Esophagus muscularis mucosa (tissue), 4 donors: ENCODE measurements at regions not wholly inside any gene's neighbourhood (a gene's known extent, or its start where the extent isn't known, plus 50 kb on each side); places are given as distances from the start of the nearest gene placed in this dataset.

Experiments used
- DNase-seq: peaks from one replicate; pipeline ENCODE4 v3.0.0-alpha.2; 2017; ENCODE audit errors: extremely low spot score
- H3K27ac ChIP-seq, 4 donors: fragments of 200-600 bp; sonication (generic); replicated peaks in 1 of 4; 1 replicate in 3 of 4; 2 replicates in 1 of 4; pipeline ENCODE4 v1.5.1; 2016 to 2019; ENCODE audit warnings: mild to moderate bottlenecking in 1 of 4
- H3K27me3 ChIP-seq, 4 donors: fragments of 200-600 bp; sonication (generic); one replicate each; pipeline versions ENCODE4 v1.5.1 to v1.6.0; 2016 to 2019
- H3K36me3 ChIP-seq, 4 donors: fragments of 200-600 bp; sonication (generic); one replicate each; pipeline ENCODE4 v1.5.1; 2016 to 2019
- H3K4me1 ChIP-seq, 4 donors: fragments of 200-600 bp; sonication (generic); one replicate each; pipeline ENCODE4 v1.5.1; 2016 to 2019
- H3K4me3 ChIP-seq, 4 donors: fragments of 200-600 bp; sonication (generic); 1 replicate in 2 of 4; 2 replicates in 2 of 4; pipeline ENCODE4 v1.5.1; 2016 to 2019; ENCODE audit warnings: mild to moderate bottlenecking in 4 of 4, moderate library complexity in 1 of 4
- H3K9me3 ChIP-seq, 4 donors: fragments of 200-600 bp; sonication (generic); 1 replicate in 3 of 4; 2 replicates in 1 of 4; pipeline ENCODE4 v1.5.1; 2016 to 2019
- EP300 ChIP-seq: sonication (generic); formaldehyde crosslinking; IDR thresholded peaks from one replicate; pipeline ENCODE4 v1.6.1; 2017; ENCODE audit warnings: antibody characterized with exemption
- POLR2A ChIP-seq: fragments of 450-650 bp; IDR thresholded peaks from one replicate; pipeline ENCODE4 v1.6.1; 2017; ENCODE audit warnings: antibody characterized with exemption, moderate library complexity, mild to moderate bottlenecking, low read depth
- POLR2AphosphoS5 ChIP-seq, 2 donors: sonication (generic); formaldehyde crosslinking; IDR thresholded peaks; one replicate each; pipeline ENCODE4 v1.6.1; 2017; ENCODE audit warnings: antibody characterized with exemption in 2 of 2
- WGBS: methylation state at CpG from one replicate; pipeline ENCODE4 v1.1.5; 2018; 5-methylcytosine and 5-hydroxymethylcytosine counted together
- intact Hi-C: fragments of 100-400 bp; cut with DNase I; formaldehyde crosslinking; loops from one replicate; pipeline ENCODE4 v1.15.1; 2023
- TF ChIP-seq, protein P1 (sequence below), 3 experiments: fragments of 200-600 bp in 2 of 3; fragments of 450-650 bp in 1 of 3; sonication (generic) in 2 of 3; IDR thresholded peaks; one replicate each; pipeline ENCODE4 v1.5.1; 2017 to 2019; ENCODE audit warnings: antibody characterized with exemption in 3 of 3, mild to moderate bottlenecking in 2 of 3, moderate library complexity in 1 of 3

DNA sequence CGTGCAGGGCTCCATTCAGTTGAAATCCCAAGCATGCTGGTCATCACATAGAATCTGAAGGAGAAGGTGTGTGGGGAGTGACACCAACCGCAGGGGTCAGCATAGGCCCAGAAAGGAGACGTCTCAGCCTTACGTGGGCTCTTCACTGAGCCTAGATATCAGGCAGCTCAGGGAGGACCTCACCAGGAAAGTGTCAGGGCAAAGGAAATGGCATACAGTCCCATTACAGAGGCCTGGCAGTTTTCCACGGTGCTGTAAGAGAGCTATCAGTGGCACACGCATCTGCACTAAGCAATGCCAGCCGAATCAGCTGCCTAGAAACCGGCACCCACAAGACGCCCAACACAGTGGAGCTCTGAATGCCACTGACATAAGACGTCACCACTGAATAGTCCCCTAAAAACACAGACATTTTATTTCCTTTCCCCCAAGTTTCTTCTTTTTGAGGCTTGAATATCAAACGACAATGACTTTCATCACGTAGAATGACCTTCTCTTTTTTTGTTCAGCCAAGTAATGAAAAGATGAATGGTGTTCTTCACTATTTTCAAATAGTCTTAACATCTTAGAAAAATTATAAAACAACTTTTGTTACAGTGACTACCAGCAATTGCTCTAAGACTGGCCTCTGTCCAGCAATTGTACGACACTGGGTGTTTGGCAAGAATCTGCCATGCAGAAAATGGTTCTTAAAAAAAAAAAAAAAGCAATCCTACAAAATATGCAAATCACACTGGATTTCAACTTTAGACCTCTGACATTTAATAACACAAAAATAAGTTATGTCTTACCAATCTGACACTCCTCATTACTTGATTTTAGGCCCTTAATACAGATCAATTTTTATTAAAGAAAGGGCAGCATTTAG is 88.9 kb upstream of the FOXQ1 start:
- no peaks in the 10 kb centered on the region for H3K4me1 ChIP-seq
- TF ChIP-seq EP300 (no peak), POLR2A (no peak), POLR2AphosphoS5 (IDR thresholded peaks at IDR 0.05) (no peak)
- TF ChIP-seq, protein P1, sequence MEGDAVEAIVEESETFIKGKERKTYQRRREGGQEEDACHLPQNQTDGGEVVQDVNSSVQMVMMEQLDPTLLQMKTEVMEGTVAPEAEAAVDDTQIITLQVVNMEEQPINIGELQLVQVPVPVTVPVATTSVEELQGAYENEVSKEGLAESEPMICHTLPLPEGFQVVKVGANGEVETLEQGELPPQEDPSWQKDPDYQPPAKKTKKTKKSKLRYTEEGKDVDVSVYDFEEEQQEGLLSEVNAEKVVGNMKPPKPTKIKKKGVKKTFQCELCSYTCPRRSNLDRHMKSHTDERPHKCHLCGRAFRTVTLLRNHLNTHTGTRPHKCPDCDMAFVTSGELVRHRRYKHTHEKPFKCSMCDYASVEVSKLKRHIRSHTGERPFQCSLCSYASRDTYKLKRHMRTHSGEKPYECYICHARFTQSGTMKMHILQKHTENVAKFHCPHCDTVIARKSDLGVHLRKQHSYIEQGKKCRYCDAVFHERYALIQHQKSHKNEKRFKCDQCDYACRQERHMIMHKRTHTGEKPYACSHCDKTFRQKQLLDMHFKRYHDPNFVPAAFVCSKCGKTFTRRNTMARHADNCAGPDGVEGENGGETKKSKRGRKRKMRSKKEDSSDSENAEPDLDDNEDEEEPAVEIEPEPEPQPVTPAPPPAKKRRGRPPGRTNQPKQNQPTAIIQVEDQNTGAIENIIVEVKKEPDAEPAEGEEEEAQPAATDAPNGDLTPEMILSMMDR (IDR thresholded peaks at IDR 0.05): no peak
- H3K27ac ChIP-seq: no peak overlapping the region
- no peaks in the 10 kb centered on the region for H3K27me3 ChIP-seq
- 58% methylated on average over 11 of the region's 13 CpGs for WGBS
- peak; percentile 84 for DNase-seq
- no peaks in the 10 kb centered on the region for H3K36me3 ChIP-seq
- intact Hi-C loops: no loop called here
- no peaks in the 10 kb centered on the region for H3K9me3 ChIP-seq
- no peak overlapping the region for H3K4me3 ChIP-seq

- no peak overlapping the region for H3K4me3 ChIP-seq
- TF ChIP-seq EP300 (no peak), POLR2AphosphoS5 (IDR thresholded peaks at IDR 0.05) (no peak), POLR2A (no peak)
- TF ChIP-seq, protein P1 (IDR thresholded peaks at IDR 0.05): no peak
- 88% methylated on average over 5 of the region's 5 CpGs for WGBS
- no peaks in the 10 kb centered on the region for H3K27me3 ChIP-seq
- H3K4me1 ChIP-seq: no peaks in the 10 kb centered on the region
- H3K27ac ChIP-seq: no peak overlapping the region
- H3K9me3 ChIP-seq: no peaks in the 10 kb centered on the region
- H3K36me3 ChIP-seq: no peaks in the 10 kb centered on the region
- DNase-seq: peak; percentile 64
- intact Hi-C loops: no loop called here
Measured at GRCh38 chr6:1217396-1217795, 94.5 kb upstream of the FOXQ1 start.

GRCh38 chr6:1216488-1216974 is 95.4 kb upstream of the FOXQ1 start:
- Histone ChIP-seq H3K27ac (no peak overlapping the region), H3K36me3 (no peaks in the 10 kb centered on the region), H3K9me3 (no peaks in the 10 kb centered on the region), H3K27me3 (no peaks in the 10 kb centered on the region), H3K4me3 (no peak overlapping the region), H3K4me1 (no peaks in the 10 kb centered on the region)
- intact Hi-C loops: no loop called here
- no peak for TF ChIP-seq POLR2A
- TF ChIP-seq, protein P1 (IDR thresholded peaks at IDR 0.05): no peak
- no peak for TF ChIP-seq POLR2AphosphoS5 (IDR thresholded peaks at IDR 0.05)
- no peak for TF ChIP-seq EP300
- peak; percentile 14 for DNase-seq
- WGBS: 82% methylated on average over 6 of the region's 6 CpGs

- H3K4me3 ChIP-seq: no peak overlapping the region
- no peaks in the 10 kb centered on the region for H3K27me3 ChIP-seq
- WGBS: 91% methylated on average over 4 of the region's 11 CpGs
- DNase-seq: peak; percentile 89
- H3K36me3 ChIP-seq: no peaks in the 10 kb centered on the region
- H3K27ac ChIP-seq: no peak overlapping the region
- H3K9me3 ChIP-seq: no peaks in the 10 kb centered on the region
- H3K4me1 ChIP-seq: no peaks in the 10 kb centered on the region
- TF ChIP-seq POLR2AphosphoS5 (IDR thresholded peaks at IDR 0.05) (no peak), POLR2A (no peak), EP300 (no peak)
- TF ChIP-seq, protein P1 (IDR thresholded peaks at IDR 0.05): no peak
- intact Hi-C loops: no loop called here
Measured at GRCh38 chr6:1215884-1216487, 95.9 kb upstream of the FOXQ1 start.
